Stimulated activated memory B cell treated with anti-CD40 and anti-IgM and Interleukin-4, amounts not matched to agents 10 μg/mL and 1 μg/mL and 100 μg/mL, for 72 hours (primary cell): ENCODE measurements at regions not wholly inside any gene's neighbourhood (a gene's known extent, or its start where the extent isn't known, plus 50 kb on each side); places are given as distances from the start of the nearest gene placed in this dataset.

ENCODE experiments used
- ATAC-seq: fragments of 150-1000 bp; cut with Tn5 transposase; 2 replicates; pipeline ENCODE4 v1.10.0; 2021
- H3K27ac Mint-ChIP-seq: one replicate; pipeline ENCODE4 v1.8.0; 2022; ENCODE audit warnings: mild to moderate bottlenecking, mixed read lengths
- H3K27me3 Mint-ChIP-seq: one replicate; pipeline ENCODE4 v1.8.0; 2022; ENCODE audit warnings: mixed read lengths
- H3K36me3 Mint-ChIP-seq: one replicate; pipeline ENCODE4 v1.8.0; 2022; ENCODE audit warnings: mixed read lengths
- H3K4me1 Mint-ChIP-seq: one replicate; pipeline ENCODE4 v1.8.0; 2022; ENCODE audit warnings: mixed read lengths
- H3K4me3 Mint-ChIP-seq: one replicate; pipeline ENCODE4 v1.8.0; 2022; ENCODE audit warnings: mild to moderate bottlenecking, moderate library complexity, mixed read lengths
- H3K9me3 Mint-ChIP-seq: one replicate; pipeline ENCODE4 v1.8.0; 2022; ENCODE audit warnings: mixed read lengths

DNA sequence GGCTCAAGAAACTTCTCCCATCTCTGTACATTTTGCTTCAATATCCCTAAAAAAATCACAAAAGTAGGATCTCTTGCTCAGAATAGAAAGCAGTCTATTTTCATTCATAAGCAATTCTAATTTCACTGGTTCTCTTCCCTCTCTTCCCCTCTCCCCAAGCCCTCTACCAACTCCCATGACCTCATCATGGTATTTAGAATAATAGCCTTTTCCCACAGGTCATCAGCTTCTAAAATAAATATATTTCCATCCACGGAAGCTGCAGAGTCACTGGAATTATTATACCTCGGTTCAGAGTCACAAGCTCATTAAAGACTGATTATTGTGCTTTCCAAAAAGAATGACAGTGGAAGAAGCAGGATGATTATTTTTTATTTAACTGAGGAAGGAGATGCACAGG, 84.2 kb upstream of the ADRA1B start:
- Mint-ChIP-seq H3K4me3 (no peak overlapping the region), H3K4me1 (peaks cover 15% of the 10 kb centered on the region), H3K27me3 (no peaks in the 10 kb centered on the region), H3K36me3 (no peaks in the 10 kb centered on the region), H3K9me3 (peaks cover 3% of the 10 kb centered on the region), H3K27ac (no peak overlapping the region)
- no peak for ATAC-seq

DNA sequence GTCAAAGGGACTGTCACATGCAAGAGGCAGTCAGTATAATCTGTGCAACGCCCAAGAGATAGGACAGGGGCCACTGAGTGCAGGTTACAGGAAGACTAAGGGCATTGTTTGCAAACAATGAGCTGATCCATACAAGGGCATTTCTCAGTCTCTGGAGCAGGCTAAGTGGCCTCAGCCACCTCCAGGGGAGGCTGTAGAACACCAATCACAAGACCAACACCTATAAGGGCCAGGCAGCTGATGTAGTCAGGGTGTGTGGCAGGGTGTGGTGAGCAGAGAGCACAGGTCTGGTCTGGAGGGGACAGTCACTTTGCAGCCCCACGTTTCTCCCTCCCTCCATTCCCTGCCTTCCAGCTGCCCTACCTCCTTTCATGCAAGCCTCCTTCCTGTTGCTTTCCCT, 83.2 kb upstream of the ADRA1B start:
- no peak overlapping the region for H3K4me3 Mint-ChIP-seq
- H3K4me1 Mint-ChIP-seq = peaks cover 11% of the 10 kb centered on the region
- H3K36me3 Mint-ChIP-seq = no peaks in the 10 kb centered on the region
- ATAC-seq = peak; percentile 34
- no peaks in the 10 kb centered on the region for H3K27me3 Mint-ChIP-seq
- H3K9me3 Mint-ChIP-seq = peaks cover 3% of the 10 kb centered on the region
- no peak overlapping the region for H3K27ac Mint-ChIP-seq

DNA sequence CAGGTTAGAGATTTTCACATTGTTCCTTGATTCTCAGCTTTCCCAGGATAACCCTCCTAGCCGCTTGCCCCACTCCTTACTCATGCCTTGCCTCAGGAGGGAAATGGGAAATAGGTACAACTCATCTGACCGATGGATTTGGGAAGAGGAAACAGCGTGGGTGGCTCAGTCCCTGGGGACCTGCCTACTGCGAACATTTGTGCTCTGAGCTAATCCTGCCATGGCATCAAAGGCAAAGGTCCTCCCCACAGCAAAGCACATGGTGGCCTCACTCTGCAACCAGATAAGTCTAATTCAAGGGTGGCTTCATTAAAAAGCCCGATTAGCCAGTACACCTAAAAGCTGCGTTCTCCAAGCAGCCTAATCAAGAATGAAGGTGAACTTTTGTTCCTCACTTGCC, 82.4 kb upstream of the ADRA1B start:
- no peak for ATAC-seq
- H3K27ac Mint-ChIP-seq = no peak overlapping the region
- H3K36me3 Mint-ChIP-seq = no peaks in the 10 kb centered on the region
- H3K4me3 Mint-ChIP-seq = no peak overlapping the region
- no peaks in the 10 kb centered on the region for H3K27me3 Mint-ChIP-seq
- H3K9me3 Mint-ChIP-seq = peaks cover 3% of the 10 kb centered on the region
- peaks cover 11% of the 10 kb centered on the region for H3K4me1 Mint-ChIP-seq

DNA sequence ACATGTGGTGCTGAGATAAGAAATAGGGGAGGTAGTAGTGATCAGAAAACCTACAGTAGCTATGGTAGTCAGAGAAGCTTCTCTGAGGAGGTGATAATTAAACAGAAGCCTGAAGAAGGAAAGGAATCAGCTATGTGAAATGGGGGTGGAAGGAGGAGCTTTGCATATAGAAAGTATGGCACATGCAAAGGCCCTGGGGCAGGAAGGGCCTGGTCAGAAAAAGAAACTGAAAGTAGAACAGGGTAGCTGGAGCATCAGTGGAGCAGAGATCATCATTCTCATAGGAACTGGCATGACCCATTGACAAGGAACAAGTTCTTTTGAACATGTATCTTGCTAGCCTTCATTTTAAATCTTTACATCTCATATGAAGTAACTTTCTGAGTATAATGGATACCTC, 80.7 kb upstream of the ADRA1B start:
- Mint-ChIP-seq H3K4me3 (no peak overlapping the region), H3K4me1 (peaks cover 11% of the 10 kb centered on the region), H3K27me3 (peaks cover 11% of the 10 kb centered on the region), H3K36me3 (no peaks in the 10 kb centered on the region), H3K9me3 (peaks cover 3% of the 10 kb centered on the region), H3K27ac (no peak overlapping the region)
- no peak for ATAC-seq

DNA sequence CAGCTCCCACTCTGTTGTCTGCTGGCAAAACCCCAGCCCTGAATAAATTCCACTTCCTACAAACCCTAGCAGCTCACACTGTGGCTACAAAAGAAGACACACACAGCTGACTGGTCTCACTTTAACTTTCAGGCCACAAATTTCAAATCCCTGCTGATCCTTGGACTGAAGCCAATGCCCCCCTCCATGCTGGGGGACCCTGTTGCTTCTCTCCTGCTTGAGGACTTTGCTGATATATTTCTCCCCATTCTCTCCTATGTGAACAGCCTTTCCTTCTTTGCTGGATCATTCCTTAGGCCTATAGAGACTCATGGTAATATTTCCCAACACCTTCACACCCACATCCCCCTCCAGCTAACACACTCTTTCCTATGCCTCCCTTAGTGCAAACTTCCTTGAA, 79.6 kb upstream of the ADRA1B start:
- no peak overlapping the region for H3K27ac Mint-ChIP-seq
- H3K9me3 Mint-ChIP-seq = peaks cover 3% of the 10 kb centered on the region
- no peaks in the 10 kb centered on the region for H3K36me3 Mint-ChIP-seq
- peaks cover 11% of the 10 kb centered on the region for H3K4me1 Mint-ChIP-seq
- ATAC-seq = no peak
- no peak overlapping the region for H3K4me3 Mint-ChIP-seq
- H3K27me3 Mint-ChIP-seq = peaks cover 11% of the 10 kb centered on the region

DNA sequence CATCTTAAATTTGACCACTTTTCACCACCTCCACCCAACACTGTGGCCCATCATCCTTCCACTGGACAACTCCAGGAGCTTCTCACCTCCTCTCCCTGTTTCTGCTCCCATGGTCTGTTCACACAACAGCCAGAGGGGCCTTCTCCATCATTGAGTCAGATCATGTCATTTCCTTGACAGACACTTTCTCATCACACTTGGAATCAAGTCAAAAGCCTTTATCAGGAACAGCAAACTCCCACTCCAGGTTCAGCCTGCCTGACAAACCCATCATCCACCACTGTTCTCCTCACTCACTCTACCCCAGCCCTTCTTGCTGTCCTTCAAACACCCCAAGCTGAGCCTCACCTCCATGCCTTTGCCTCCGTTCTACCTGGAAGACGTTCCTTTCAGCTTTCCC, 78.4 kb upstream of the ADRA1B start:
- Mint-ChIP-seq H3K9me3 (peaks cover 3% of the 10 kb centered on the region), H3K27ac (no peak overlapping the region), H3K4me3 (no peak overlapping the region), H3K36me3 (no peaks in the 10 kb centered on the region), H3K4me1 (peaks cover 11% of the 10 kb centered on the region), H3K27me3 (peaks cover 11% of the 10 kb centered on the region)
- no peak for ATAC-seq

DNA sequence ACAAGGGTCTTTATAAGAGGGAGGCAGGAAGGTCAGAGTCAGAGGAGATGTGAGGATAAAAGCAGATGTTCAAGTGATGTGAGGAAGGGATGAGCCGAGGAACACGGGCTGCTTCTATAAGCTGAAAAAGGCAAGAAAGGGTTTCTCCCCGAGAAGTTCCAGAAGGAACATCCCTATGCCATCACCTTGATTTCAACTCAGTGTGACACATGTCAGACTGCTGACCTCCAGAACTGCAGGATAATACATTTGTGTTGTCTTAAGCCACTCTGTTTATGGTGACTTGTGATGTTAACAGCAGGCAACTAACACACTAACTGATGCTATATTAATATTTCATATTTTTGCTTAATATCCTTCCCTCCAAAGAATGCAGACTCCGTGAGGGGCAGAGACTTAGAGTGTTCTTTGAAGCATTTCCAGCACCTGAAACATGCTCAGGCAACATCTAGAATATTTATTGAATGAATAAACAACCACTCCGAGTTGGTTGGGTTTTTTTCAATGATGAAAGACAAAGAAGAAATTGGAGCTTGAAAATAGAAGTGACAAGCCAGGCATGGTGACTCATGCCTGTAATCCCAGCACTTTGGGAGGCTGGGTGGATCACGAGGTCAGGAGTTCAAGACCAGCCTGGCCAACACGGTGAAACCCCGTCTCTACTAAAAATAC, 77.6 kb upstream of the ADRA1B start:
- no peak for ATAC-seq
- H3K4me3 Mint-ChIP-seq = no peak overlapping the region
- H3K4me1 Mint-ChIP-seq = peaks cover 4% of the 10 kb centered on the region
- H3K9me3 Mint-ChIP-seq = peaks cover 3% of the 10 kb centered on the region
- no peaks in the 10 kb centered on the region for H3K36me3 Mint-ChIP-seq
- H3K27ac Mint-ChIP-seq = no peak overlapping the region
- H3K27me3 Mint-ChIP-seq = peaks cover 11% of the 10 kb centered on the region

DNA sequence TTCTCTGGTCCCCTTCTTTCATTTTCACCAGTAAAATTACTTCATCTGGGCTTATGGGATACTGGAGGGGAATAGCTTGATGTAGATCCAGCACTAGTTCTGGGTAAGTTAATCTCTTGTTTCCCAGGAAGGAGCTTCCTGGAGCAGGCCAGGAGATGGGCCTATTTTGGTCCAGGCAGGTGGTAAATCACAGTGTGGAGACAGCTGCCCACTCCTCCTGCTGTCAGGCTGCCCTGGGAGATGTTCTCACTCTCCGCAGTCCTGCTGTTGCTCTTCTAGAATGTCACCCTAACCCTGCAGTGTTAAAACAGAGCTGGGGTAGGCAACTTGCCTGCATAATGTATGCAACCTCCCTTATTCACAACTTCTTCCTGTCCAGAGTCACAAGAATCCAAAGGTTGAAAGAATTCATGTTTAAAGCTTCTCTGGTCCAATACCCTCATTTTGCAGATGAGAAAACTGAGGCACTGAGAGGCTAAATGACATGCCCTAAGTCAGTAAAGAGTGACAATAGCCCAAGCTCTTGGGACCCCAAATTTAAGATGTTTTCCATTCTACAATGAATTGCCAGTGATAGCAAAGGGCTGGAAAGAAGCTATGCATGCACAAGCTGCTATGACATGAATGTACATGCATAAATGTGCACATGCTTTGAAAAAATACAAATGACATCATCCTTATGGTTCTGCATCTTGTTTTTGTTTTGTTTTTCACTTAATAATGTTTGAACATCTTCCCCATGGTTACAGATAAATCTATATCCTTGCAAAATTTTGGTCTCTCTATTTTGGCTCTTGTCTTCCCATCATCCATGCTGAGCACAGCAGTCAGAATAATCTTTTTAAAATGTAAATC, 71.8 kb upstream of the ADRA1B start:
- Mint-ChIP-seq H3K4me3 (no peak overlapping the region), H3K9me3 (no peaks in the 10 kb centered on the region), H3K4me1 (no peaks in the 10 kb centered on the region), H3K36me3 (no peaks in the 10 kb centered on the region), H3K27ac (no peak overlapping the region), H3K27me3 (peaks cover 9% of the 10 kb centered on the region)
- ATAC-seq = no peak

DNA sequence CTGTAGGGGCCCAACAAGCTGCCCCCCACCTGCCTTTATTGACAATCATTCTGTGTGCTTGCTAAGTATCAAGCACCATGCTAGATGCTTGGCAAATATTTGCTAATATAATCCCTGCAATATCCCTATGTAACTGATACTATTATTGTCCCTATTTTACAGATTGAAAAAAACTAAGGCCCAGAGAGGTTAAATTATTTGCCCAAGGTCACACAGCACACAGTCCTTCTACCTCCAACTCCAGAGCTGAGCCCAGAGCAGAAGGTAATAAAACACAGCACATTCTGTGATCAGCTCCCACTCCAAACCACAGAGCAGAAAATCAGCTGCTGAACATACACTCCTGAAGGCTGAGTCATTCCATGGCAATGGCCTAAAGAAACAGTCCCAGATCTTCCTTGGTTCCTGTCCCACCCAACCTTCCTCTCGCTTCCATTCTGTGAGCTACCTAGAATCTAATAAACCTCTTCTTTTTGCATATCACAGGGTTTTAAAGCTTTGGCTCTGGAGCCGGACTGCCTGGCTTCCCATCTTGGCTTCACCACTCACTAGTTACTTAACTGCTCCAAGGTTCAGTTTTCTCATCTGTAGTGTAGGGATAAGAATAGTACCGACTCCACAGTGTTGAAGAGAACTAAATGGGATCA, 66.7 kb upstream of the ADRA1B start:
- no peaks in the 10 kb centered on the region for H3K4me1 Mint-ChIP-seq
- no peak for ATAC-seq
- no peak overlapping the region for H3K27ac Mint-ChIP-seq
- no peaks in the 10 kb centered on the region for H3K27me3 Mint-ChIP-seq
- H3K9me3 Mint-ChIP-seq = no peaks in the 10 kb centered on the region
- H3K36me3 Mint-ChIP-seq = no peaks in the 10 kb centered on the region
- H3K4me3 Mint-ChIP-seq = no peak overlapping the region

DNA sequence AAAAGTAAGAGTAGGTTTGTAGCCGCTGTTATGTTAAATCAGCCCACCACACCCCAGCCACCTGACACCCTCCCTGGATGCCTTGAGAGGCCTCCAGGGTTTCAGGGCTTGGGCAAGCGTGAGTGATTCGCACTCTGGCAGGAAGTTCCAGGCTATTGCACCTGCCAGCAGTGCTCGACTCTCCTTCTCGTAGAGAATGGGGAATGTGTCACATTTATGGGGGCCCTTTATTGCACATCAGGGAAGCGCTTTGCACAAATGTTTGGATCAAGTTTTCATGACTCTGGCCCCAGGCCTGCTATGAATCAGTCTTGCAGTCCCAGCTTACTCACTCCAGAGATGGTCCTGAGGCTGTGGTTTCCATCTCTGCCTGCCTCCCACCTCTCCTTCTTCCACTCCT, 66.1 kb upstream of the ADRA1B start:
- Mint-ChIP-seq H3K36me3 (no peaks in the 10 kb centered on the region), H3K4me3 (no peak overlapping the region), H3K9me3 (no peaks in the 10 kb centered on the region), H3K27ac (no peak overlapping the region), H3K27me3 (no peaks in the 10 kb centered on the region), H3K4me1 (no peaks in the 10 kb centered on the region)
- no peak for ATAC-seq

DNA sequence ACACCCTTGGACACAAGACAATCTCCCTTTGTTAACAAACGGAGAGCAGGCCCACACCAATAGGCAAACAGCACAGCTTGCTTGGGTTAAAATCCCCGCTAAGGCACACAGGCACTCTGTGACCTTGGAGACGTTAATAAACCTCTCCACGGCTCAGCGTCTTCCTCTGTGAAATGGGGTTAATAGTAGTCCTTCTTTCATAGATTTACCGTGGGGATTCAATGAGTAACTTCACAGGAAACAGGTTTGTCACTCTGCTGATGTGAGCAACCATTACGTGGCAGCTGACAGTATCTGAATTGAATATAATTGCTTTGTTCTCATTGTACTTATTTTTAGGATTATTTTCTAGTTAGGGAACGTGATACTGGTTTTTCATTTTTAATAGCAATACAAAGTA, 65.2 kb upstream of the ADRA1B start:
- Mint-ChIP-seq H3K4me3 (no peak overlapping the region), H3K4me1 (no peaks in the 10 kb centered on the region), H3K27ac (no peak overlapping the region), H3K9me3 (no peaks in the 10 kb centered on the region), H3K27me3 (no peaks in the 10 kb centered on the region), H3K36me3 (no peaks in the 10 kb centered on the region)
- no peak for ATAC-seq

DNA sequence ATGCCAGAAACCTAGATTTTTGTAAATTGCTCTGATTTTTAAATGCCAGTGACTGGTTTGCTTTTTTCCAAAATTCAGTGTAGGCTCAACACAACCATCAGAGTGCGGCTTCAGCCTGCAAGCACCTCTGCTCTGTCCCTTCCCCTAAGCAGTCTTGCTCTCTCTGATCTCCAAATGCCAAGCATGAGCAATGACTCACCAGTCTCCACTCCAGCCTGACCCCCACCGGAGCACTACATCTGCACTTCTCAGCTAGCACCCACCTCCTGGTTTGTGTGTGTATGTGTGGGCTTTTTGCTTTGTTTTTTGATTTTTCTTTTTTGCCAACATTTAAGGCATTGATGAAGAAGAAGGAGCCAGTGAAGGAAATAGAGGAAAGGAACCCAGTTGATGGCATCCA, 61.4 kb upstream of the ADRA1B start:
- Mint-ChIP-seq H3K9me3 (no peaks in the 10 kb centered on the region), H3K27ac (no peak overlapping the region), H3K27me3 (no peaks in the 10 kb centered on the region), H3K36me3 (no peaks in the 10 kb centered on the region), H3K4me3 (no peak overlapping the region), H3K4me1 (no peaks in the 10 kb centered on the region)
- no peak for ATAC-seq

DNA sequence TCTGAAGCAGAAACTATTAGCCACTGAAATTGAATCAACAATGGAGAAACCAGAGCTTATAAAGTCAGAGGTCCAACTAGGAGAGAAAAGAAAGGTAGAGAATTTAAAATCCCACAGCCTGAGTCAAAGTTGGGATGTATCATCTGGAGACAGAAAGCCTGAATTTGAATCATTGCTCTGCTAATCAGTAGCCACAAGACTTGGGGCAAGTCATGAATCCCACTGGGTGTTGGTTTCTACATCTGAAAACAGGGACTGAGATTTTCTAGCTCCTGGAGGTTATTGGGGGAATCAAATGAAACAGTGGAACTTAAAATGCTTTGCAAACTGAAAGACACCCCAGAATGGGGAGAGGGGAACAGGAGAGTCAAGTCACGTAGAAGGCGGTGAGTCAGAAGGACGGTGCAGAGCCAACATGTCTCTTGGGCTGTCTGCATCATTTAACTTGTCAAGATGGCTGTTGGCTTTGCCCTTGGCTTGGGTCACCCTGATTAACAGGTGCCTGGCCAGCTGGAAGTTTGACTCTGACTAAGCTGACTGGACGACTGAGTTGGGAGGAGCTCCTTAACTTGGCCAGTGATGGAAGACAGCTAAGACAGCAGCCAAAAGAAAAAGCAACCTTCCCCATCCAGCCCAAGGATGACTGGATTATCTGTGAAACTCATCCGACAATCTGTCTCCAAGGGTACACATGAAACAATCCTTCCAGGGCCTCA, 60.6 kb upstream of the ADRA1B start:
- Mint-ChIP-seq H3K27ac (no peak overlapping the region), H3K27me3 (no peaks in the 10 kb centered on the region), H3K4me1 (no peaks in the 10 kb centered on the region), H3K4me3 (no peak overlapping the region), H3K36me3 (no peaks in the 10 kb centered on the region), H3K9me3 (no peaks in the 10 kb centered on the region)
- ATAC-seq = no peak

DNA sequence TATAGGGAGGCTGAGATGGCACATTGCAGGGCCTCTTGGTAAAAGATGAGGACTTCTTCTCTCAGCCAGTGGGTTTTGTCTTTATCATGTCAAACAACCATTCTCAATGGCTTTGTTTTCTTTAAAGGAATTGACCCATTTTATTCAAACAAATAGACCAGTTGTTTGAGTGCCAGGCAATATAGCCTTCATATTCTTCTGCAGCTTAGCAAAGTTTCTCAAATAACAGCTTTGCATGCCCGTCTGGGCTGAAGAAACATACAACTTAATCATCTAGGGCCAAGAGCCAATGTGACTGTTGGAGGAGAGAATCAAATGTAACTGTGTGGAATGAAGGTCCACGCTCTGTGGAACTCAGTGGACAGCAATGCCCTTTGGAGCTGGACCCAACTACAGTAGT, 57.4 kb upstream of the ADRA1B start:
- no peak for ATAC-seq

DNA sequence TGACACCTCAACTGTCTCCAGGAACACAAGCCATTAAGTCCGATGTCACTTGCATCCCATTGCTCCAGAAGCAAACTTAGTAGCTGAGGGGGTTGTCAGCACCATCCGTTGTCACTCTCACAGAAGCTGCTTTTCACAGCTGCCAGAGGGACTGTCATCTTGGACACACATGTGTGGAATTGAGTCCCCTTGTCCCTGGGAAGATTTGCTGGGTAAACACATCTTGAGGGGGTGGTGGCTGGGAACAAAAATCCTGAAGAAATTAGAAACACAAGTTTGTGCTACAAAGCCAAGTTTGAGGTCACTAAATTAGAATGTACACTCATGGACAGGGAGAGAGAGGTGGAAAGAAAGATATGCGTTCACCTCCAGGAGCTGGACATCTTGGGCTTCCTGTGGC, 55.2 kb upstream of the ADRA1B start:
- H3K4me1 Mint-ChIP-seq = peaks cover 6% of the 10 kb centered on the region
- no peak overlapping the region for H3K27ac Mint-ChIP-seq
- peaks cover 12% of the 10 kb centered on the region for H3K27me3 Mint-ChIP-seq
- no peak overlapping the region for H3K4me3 Mint-ChIP-seq
- H3K36me3 Mint-ChIP-seq = no peaks in the 10 kb centered on the region
- no peaks in the 10 kb centered on the region for H3K9me3 Mint-ChIP-seq
- no peak for ATAC-seq

More for the DNA sequence above, 57.4 kb upstream of the ADRA1B start:
- H3K9me3 Mint-ChIP-seq = no peaks in the 10 kb centered on the region
- H3K27ac Mint-ChIP-seq = no peak overlapping the region
- H3K4me3 Mint-ChIP-seq = no peak overlapping the region
- H3K36me3 Mint-ChIP-seq = no peaks in the 10 kb centered on the region
- H3K4me1 Mint-ChIP-seq = no peaks in the 10 kb centered on the region
- peaks cover 1% of the 10 kb centered on the region for H3K27me3 Mint-ChIP-seq
